CD4-positive, alpha-beta T cell treated with Interleukin-17A for 4 hours (primary cell): ENCODE measurements at regions not wholly inside any gene's neighbourhood (a gene's known extent, or its start where the extent isn't known, plus 50 kb on each side); places are given as distances from the start of the nearest gene placed in this dataset.

Source experiments
- DNase-seq: peaks from one replicate; pipeline ENCODE4 v3.0.0-alpha.2; 2020; ENCODE audit warnings: mixed read lengths

DNA sequence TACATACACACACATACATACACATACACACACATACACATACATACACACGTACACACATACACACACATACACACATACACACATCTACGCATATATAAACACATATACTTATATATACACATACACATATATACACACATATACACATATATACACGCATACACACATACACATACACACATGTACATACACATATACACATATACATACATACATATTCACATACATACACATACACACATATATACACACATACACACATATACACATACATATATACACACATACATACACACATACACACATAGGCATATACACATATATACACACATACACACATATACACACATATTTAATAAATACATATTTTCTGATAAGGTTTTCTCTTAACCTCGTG is 324.0 kb downstream of the RPS6KC1 start:
- no peak for DNase-seq

DNA sequence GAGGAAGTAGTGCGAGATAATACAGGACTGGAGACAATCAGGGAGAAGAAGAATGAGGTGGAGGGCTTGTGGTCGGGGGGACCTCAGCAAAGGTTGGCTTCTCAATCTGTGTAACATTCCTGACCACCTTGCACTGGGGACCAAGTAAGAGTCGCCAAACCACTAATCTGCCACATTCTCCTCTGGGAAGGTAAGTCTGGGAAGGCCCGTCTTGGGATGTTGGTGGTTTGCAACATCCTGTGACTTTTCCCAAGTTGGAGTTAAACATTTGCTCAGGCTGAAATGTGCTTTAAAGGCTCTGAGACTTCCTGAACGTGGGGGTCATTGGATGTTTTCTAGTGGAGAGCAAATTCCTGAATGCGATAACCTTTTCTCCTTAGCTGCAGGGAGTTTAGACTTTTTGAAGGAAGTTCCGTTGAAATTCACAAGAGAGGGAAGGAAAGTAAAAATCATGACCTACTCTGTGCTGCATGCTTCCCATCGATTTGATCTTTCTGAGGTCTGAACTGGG is 325.9 kb downstream of the RPS6KC1 start:
- no peak for DNase-seq

DNA sequence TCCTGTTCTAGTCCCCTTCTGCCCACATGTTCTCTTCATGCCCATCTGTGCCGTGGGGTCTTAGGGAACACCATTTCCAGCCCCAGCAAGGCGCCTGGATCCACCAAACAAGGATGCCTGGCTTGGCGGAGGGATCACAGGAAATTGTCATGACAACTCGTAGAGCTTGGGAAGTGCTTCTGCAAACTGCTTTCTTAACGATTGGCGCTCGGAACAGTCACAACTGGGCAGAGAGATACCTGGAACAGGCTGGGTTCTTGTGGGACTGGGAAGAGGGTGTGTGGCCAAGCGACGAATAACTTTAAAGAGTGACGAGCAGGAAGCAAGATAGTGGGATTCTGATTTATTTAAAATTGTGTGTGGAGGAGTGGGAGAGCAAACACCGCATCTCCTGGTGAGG is 329.8 kb downstream of the RPS6KC1 start:
- DNase-seq = no peak

DNA sequence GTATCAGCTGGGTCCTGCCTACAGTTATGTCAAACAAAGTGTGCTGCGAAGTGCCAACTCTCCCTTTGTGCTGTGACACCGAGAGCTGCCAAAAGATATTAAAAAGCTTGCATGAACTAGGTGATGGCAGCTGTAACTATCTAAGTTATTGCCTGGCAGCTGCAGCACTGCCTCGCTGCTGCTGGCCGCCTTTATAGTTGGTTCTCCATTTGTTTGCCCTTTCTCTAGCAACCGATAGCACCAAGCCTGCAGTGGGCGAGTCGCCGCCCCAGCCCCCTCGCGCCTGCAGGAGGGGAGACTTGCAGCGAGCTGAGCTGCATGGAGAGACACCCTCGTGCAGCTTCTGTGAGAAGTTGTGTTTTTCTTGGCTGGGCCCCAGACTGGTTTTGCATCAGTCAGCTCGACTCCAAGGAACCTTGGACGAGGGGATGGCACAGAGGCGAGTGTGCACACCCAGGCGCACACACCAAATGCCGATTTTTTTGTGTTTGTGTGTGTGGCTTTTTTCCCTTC is 330.6 kb downstream of the RPS6KC1 start:
- DNase-seq = no peak

DNA sequence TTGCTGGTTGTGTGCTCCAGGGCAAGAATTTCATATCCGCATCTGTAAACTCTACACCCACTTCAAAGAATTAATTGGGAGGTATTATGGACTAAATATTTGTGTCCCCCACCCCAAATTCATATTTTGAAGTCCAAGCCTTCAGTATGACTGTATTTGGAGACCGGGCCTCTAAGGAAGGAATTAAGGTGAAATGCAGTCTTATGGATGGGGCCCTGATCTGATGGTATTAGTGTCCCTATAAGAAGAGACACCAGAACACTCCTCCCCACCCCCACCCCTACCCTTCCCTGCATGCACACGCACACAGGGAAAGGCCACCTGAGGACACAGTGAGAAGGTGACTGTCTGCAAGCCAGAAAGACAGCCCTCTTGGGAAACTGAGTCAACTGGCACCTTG is 332.4 kb downstream of the RPS6KC1 start:
- DNase-seq = no peak

DNA sequence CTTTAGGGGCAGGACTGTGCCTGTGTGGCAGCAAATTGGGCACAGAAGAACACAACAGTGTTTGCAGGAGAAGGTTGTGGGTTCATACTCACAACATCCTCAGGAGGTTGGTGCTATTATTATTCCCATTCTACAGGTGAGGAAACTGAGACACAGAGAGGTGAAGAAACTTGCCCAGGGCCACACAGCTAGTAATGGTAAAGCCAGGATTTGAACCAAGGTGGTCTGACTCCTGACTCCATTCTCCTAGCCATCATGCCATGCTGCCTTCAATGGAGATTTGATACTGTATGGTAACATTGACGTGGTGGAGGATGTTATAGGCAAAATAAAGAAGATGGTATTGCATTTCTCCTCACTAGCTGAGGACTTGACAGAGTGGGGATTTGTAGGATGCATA is 334.2 kb downstream of the RPS6KC1 start:
- no peak for DNase-seq

DNA sequence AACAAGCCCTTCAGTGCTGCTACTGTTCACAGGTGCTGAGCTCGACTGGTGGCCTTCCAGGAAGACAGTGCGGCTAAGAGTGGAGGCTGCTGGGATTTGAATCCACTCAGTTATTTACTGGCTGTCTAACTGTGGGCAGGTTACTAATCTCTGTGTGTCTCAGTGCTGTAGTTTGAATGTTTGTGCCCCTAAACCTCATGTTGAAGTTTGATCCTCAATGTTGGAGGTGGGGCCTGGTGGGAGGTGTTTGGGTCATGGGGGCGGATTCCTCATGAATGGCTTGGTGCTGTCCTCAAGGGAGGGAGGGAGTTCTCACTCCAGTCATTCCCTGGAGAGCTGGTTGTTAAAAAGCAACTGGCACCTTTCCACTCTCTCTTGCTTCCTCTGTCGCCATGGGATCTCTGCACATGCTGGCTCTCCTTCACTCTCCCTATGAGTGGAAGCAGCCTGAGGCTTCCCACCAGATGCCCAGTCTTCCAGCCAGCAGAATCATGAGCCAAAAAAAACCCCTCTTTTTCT is 334.8 kb downstream of the RPS6KC1 start:
- DNase-seq = no peak

DNA sequence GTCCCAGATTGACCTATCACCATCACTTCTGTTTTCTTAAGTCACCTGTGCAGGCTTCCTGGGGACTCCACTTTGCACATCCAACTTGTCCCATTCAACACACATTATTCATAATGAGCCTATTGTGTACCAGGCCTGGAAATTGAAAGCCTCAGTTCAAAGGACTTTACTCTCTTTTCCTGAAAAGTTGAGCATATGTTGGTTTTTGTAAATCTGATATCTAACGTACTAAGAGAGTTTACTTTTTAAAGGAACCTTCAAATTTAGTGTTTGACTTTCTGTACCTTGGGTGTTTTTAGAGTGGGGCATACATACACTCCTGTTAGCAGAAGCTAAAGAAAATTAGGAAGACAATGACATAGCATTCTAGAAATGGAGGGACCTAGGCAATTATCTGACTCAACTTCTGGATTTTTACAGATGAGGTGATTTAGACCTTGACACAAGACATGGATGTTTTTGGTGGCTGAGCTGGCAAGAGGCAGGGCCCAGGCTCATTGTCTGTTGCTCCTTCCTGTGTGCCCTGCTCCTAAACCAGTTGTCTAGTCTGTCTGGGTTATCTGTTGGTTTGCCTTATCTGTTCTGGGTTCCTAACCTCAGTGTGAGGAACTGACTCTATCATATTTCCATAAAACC is 336.5 kb downstream of the RPS6KC1 start:
- DNase-seq = no peak

DNA sequence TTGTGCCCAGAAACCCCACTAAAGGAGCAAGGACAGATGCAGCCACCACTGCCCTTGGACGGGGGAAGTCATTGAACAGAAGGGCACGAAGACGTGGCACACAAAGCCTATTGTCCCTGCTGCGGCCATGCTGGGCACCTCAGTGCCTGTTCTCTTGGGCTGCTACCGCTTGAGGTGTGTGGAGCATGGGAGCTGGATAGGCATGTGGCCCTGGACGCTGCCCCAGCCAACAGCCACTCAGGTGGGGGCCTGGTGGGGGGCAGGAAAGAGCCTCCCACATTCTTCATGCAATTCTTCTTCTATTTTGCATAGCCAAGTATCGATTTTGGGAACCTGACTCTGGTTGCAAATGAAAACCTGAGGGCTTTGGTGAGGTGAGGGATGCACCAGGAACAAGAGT is 337.2 kb downstream of the RPS6KC1 start:
- no peak for DNase-seq

DNA sequence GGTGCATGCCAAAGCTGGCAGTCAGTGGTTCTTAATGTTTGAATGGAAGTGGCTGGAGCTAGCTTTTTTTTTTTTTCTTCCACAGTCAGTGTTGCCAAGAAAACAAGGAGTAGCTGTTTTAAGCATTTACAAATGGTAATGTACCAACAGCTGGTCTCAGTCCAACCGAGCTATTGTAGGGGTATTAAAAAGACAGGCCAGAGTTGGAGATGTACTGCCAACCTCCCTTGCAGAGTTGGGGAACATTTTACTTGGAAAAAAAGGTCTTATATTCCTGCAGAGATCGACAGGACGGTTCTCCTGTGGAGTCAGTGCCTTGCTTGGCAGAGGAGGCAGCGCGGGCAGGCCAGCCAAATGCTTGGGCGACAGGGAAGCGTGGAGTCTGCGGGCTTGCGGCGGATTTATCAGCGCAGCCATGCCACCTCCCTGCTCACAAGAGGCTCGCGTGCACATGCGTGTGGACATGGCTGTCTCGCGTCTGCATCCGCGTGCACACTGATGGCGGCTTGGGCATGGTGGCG is 338.1 kb downstream of the RPS6KC1 start:
- DNase-seq = no peak

DNA sequence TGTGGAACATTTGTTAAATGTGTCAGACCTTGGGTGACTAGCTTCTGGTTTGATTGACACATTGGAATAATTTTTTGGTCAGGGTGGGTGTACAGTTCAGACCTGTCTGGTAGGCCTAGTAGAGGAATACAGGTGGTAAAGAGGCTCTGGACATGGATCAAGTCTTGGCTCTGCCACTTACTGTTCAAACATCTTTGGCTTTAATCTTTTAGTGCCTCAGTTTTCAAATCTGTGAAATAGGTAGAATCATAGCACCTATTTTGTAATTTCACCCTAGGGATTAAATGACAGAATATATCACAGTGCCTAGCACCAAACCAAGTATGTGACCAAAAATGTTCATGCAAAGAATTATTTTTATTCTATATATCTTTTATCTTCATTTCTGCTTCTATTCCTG is 340.4 kb downstream of the RPS6KC1 start:
- DNase-seq = no peak

DNA sequence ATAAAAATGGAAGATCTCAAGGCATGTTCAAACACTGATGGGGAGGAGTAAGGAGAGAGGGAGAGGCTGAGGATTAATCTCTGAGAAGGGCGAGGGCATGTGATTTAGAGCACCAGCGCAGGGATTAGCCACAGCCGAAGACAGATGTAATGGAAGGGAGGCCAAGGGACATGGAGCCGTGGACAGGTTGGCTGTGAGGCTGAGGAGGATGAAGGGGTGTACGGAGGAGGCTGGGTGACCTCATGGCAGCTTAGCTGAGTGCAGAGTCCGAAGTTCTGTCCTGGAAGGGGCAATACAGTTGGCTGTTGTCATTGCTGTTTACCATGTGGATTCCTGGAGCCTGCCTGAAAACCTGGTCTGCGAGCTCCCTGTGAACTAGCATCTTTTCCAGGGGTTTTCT is 342.8 kb downstream of the RPS6KC1 start:
- DNase-seq = no peak

DNA sequence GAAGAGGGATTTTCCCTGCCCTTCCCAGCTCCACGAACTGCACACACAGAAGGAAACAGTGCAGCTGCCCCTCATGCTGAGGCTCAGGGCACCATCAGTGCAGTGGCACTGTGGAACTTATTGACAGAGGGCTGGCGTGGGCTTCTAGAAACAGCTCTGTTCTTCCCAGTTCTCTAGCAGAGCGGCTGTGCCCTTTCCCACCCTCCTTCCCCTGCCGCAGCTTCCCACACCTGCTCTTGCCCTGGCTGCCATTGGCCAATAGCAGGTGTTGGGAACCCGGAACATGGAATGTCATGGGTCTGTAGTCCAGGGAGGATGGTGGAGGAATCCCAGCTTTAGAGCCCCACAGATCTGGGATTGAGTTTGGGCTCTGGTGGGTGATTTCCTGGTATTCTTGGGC is 343.8 kb downstream of the RPS6KC1 start:
- no peak for DNase-seq

DNA sequence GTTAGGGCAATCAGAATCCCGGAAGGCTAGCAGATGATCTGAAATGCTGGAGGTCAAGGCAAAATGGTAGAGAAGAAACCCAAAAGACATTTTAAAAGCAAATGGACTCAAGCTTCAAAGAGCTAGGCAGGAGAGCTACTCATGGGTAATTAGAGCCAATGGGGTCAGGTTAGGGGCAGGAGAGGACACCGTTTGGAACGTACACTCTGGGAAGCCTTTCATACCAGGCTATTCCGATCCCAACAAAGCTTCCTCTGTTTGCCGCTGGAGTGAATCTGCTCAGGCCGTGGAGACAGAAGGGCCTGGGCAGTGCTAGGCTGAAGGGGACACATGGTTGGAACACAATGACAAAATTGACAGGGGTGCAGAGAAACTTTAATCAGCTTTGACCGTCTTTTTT is 346.6 kb downstream of the RPS6KC1 start:
- DNase-seq = no peak

DNA sequence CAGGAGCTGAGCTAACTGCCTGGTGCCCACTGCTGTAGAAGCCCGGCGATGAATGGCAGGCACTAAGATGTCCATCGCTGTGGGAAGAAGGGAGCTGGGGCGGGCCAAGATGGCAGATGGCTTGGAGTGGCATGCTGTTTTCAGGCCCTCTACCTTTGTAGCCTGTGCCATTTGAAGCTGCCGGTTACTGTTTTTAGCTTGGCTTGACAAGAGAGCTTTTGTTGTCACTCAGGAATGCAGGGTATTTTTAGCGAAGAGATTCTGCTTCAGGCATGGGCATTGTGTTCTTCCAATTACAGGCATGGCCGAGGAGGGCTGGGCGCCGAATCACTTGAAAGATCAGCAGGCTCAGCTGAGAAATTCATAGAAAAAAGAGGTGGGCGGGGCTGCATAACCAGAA is 348.7 kb downstream of the RPS6KC1 start:
- no peak for DNase-seq

DNA sequence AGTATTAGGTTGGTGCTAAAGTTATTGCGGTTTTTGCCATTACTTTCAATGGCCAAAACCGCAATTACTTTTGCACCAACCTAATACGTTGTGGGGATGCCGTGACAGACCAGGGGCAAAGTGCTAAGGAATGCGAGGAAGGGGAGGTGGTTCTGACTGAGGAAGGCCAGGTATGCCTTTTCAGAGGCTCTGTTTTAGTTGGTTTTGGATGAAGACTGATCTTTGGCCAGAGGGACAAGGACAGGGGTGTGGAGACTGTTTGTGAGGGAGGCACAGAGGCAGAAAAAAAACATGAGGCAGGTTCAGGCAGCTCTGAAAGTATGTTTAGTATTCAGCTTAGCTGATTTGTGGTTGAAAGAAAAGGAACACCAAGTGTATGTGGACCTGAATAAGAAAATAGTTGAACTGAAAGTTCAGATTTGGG is 358.2 kb downstream of the RPS6KC1 start:
- DNase-seq = no peak

DNA sequence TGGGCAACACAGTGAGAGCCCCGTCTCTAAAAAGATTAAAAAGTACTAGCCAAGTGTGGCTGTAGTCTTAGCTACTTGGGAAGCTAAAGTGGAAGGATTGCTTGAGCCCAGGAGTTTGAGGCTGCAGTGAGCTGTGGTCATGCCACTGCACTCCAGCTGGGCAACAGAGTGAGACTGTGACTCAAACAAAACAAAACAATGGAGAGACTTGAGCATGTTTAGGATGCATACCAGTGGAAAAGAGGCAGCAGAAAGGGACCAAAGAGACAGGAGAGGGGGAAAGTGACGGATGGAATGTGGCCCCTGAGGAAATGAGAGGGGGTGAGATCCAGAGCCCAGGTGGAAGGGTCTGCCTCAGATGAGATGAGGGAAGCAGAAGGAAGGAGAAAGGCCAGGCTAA is 358.9 kb downstream of the RPS6KC1 start:
- no peak for DNase-seq

DNA sequence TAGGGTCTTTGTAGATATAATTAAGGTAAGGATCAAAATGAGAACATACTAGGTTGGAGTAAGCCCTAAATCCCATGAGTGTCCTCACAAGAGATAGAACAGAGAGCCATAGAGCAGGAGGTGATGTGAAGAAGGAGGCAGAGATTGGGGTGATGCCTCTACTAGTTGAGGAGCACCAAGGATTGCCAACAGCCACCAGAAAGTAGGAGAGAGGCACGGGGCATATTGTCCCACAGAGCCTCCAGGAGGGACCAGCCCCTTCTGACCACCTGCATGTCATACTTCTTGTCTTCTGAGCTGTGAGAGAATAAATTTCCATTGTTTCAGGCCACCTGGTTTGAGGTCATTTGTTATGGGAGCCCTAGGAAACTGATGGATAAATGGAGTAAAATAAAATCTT is 363.3 kb downstream of the RPS6KC1 start:
- DNase-seq = no peak

DNA sequence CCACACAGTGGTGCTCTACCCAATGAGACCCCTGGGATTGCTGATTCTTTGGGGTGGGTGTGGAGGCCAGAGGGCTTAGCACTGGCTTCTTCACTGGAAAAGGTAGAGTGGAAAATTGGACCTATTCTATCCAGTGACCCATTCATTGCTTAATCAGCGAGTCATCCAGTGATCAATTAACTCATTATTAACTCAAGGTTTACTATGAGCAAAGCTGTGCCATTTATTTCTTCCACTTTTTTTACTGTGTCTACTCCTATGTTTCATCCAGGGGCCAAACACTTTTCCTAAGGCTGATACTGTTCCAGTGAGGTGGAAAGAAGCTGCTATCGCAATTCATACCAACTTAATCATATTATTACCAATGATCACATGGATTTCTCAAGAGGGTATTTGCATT is 363.9 kb downstream of the RPS6KC1 start:
- DNase-seq = no peak

DNA sequence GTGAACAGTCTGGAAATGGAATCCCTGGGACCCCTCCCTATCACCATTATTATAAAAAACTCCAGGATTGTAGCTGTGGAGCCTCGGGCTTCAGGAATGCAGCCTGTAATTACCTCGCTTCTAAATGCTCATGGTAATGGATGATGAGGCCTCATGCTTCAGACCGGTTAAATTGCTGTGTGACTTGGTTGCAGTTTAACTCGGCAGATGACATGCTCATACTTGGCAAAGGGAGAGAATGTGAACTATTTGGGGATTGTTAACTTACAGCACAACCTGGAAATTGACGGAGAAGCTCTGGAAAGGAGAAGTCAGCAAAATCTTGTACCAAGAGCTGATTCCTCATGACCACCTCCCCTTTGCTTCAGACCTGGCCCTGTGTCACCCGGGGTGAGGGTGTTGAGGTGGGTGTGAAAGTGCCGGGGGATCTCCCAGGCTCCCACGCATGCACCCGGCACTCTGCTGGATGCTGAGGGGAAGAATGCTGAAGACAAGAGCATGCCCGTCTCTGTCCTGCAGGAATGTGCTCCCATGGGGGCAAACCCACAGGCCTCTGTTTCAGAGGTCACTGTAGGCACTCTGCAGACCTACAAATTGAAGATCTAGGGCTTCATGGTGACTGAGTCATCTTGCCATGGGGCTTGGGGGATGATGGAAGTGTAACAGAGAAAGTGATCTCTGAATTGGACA is 364.8 kb downstream of the RPS6KC1 start:
- DNase-seq = no peak

DNA sequence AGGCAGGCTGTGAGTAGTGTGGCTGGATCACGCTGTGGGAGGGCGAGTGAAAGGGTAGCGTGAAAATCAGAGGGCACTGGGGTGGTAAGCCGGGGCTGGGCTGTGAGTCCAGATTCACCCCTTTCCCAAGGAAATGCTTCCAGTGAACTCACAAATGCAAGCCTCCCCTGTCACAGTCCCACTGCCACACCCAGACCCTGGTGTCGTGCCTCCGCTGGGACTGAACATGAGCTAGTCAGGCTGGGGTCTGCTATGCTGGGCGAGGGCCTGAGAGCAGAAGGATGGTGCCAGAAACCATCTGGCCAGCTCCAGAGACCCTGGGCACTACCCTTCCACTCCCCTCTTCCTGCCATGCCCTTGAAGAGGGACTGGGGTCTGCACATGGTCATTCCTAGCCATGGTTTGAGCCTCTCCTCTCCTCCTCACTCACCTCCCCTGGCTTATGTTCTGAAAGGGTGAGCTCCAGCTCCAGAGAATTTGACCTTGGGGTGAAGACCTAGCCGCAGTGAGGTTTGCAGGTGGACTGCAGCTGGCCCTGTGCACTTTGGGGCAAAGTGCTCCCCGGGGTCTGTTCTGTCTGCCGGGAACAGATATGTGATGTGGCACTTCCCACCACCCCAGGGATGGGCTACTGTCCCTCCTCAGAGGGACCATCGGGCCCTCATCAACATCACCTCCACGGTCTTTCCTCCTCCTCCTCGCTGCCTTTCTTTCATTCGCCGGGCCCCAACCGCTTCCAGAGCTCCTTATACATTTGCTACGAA is 365.6 kb downstream of the RPS6KC1 start:
- no peak for DNase-seq

DNA sequence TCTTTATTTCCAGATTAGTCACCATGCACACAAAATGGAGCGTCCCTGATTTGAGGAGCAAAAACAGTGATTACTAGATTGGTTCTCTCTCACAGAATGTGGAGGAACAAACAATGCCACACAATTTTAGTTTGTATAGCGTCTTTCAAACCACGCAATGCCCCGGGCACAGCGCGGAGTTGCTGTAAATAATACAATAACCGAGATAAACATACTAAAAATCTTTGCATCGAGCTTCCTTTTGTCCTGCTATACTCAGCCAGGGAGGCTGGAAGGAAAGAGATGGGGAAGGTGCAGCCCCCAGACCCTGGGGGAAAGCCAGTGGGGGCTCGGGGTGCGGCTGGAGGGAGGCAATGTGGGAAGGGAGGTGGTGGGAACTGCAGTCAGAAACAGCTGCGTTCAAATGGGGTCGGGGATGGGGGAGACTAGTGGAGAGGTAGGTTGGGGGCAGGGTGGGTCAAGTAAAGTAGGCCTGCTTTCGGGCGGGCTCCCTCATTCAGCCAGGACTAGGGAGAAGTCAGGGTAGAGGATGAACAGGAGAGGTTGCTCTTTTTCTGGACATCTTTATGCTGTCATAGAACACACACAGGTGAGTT is 366.3 kb downstream of the RPS6KC1 start:
- no peak for DNase-seq

DNA sequence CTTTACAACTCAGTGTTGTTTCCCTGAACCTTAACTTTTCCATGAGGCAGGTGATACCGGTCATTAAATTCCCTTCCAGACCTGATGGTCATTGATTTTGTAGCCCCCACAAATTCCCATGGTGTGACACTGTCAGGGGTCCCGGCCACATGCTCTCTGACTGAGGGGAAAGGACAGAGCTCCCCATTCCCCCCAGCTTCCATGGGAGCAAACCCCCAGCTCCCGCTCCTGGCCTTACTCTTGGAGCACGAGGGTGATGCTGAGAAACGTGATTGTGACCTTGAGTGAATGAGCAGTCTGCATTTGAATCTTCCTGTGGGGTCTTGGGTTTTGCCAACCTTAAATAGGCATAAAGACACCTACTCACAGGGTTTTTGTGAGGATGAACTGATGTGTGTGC is 366.8 kb downstream of the RPS6KC1 start:
- DNase-seq = no peak
